GM18511 (cell line): ENCODE measurements at regions not wholly inside any gene's neighbourhood (a gene's known extent, or its start where the extent isn't known, plus 50 kb on each side); places are given as distances from the start of the nearest gene placed in this dataset.
"Not testable (repeated sequence)": the region's sequence is repeated elsewhere in the genome, so short reads cannot be mapped to it uniquely, and the experiment has no call there.

Experiments
- ATAC-seq: cut with Tn5 transposase; IDR thresholded peaks from one replicate; pipeline ENCODE4 v1.9.1; 2021; ENCODE audit warnings: mild to moderate bottlenecking, moderate library complexity; ENCODE audit not compliant: unreplicated experiment

DNA sequence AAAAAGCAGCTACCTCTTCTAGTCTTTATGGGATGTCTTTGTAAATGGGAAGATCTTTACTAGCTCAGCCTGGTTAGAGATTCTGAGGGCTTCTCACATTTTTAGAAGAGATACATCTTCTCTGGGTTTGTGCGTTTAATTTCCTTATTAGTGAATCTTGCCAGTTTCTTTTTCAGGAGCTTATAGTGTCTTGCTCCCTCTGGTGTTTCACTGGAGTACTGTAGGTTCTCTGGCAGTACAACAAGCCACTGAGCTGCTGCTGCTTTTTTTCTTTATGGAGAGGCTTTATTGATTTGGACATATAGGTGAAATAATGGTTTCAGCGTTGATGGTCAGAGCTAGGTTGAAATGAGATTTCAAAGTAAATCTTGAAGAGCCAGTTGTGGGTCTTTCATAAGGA lies 82.9 kb downstream of the LAS1L start:
- ATAC-seq, result peak; percentile 95

DNA sequence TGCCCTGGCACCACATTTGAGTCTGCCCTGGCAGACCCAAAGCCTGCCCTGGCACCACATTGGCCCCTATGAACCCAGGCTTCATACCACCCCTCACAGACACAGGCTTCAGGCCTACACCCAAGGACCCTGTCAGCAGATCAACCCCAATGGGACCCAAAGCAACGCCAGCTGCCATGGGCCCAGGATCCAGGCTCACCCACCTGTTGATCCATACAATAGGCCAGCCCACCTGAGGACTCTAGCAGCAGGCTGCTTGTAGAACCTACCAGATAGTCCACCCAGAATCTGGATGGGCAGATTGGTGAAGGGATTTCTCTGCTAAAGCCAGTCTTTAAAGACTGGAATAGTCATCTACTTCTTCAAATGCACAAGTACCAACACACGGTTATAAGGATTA lies 114.4 kb downstream of the LAS1L start:
- ATAC-seq, result no peak

GRCh38 chrX:65407662-65408061 lies 126.9 kb downstream of the LAS1L start:
- ATAC-seq, result not testable (repeated sequence)

DNA sequence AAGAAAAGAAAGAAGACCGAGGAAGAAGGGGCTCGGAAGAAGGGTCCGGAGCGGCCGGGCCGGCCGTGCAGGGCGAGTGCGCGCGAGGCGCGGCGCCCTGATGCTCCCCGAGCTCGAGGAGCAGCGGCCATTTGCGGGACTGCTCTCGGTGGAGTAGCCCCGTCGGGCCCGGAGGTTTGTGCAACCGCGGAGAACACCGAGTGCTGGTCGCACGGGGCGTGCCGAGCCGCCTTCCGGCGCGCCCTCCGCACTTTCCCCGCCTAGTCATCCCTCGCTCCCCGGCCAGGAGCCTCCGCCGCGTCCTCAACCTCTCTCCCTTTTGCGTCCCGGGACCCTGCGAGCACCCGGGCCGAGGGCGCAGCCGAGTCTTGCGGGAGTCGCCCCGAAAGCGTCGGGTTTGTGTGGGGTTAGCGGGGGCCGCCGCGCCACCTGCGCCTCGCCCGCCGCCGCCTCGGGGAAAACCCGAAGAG lies 127.4 kb downstream of the LAS1L start:
- no peak for ATAC-seq

DNA sequence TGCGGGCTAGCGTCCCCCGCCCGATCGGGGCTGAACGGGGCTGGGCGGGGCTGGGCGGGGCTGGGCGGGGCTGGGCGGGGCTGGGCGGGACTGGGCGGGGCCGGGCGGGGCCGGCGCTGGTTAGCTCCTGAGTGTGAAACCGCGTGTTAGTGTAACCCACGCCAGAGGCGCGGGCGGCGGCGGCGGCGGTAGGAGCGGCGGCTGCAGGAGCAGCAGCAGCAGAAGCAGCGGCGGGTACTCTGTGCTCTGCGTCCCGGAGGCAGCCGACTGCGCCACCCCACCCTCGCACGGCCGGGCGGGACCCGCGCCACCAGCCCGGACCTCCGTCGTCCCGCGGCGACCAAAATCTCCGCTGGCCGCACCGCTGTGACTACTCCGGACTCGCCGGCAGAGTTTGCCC lies 128.1 kb downstream of the LAS1L start:
- ATAC-seq, result no peak

- ATAC-seq, result no peak
Observed at GRCh38 chrX:65392284-65392683, 142.3 kb downstream of the LAS1L start.

GRCh38 chrX:65389120-65389519 lies 145.5 kb downstream of the LAS1L start:
- not testable (repeated sequence) for ATAC-seq
